H1 (cell line): ENCODE measurements at regions not wholly inside any gene's neighbourhood (a gene's known extent, or its start where the extent isn't known, plus 50 kb on each side); places are given as distances from the start of the nearest gene placed in this dataset.

ENCODE experiments used
- CTCF ChIA-PET: fragments of 300-600 bp; sonication (Branson Sonifier 250); formaldehyde crosslinking; loops from one replicate; lab custom pipeline; 2021; ENCODE audit not compliant: partially characterized antibody; lab: Charles Lee
- POLR2A ChIA-PET: fragments of 300-600 bp; sonication (Branson Sonifier 250); formaldehyde crosslinking; loops from one replicate; lab custom pipeline; 2021; ENCODE audit warnings: inconsistent platforms; ENCODE audit not compliant: partially characterized antibody; lab: Charles Lee
- DNase-seq, 2 experiments: peaks; one replicate each; pipeline versions ENCODE4 v3.0.0 to v3.0.0-alpha.2; 2010 to 2022; ENCODE audit warnings: low spot score in 2 of 2, low read depth in 1 of 2, mixed read lengths in 1 of 2
- FAIRE-seq: peaks from 2 replicates; lab custom pipeline; 2011; peaks lifted over from hg19 to GRCh38; lab: Jason Lieb, UNC
- H2AFZ ChIP-seq: 2 replicates; pipeline ENCODE4 v1.8.1; 2012; ENCODE audit warnings: low read length, inconsistent platforms
- H2AK5ac ChIP-seq: 2 replicates; pipeline ENCODE4 v1.6.1; 2013; ENCODE audit warnings: low read depth, low read length
- H2BK120ac ChIP-seq: replicated peaks from 2 replicates; pipeline ENCODE3; 2013; ENCODE audit warnings: low read depth, low read length, inconsistent platforms
- H2BK12ac ChIP-seq: 2 replicates; pipeline ENCODE4 v1.6.1; 2013; ENCODE audit warnings: low read depth, low read length
- H2BK15ac ChIP-seq: 2 replicates; pipeline ENCODE4 v1.6.1; 2013; ENCODE audit warnings: low read length
- H2BK20ac ChIP-seq: 2 replicates; pipeline ENCODE4 v1.6.1; 2013; ENCODE audit warnings: low read length
- H2BK5ac ChIP-seq: 2 replicates; pipeline ENCODE4 v1.6.1; 2013; ENCODE audit warnings: low read depth, low read length
- H3K14ac ChIP-seq: 2 replicates; pipeline ENCODE4 v1.6.1; 2013; ENCODE audit warnings: inconsistent platforms; ENCODE audit not compliant: insufficient read length
- H3K18ac ChIP-seq: 2 replicates; pipeline ENCODE4 v1.6.1; 2013; ENCODE audit warnings: low read length; ENCODE audit errors: extremely low read depth
- H3K23ac ChIP-seq: 2 replicates; pipeline ENCODE4 v1.6.1; 2013; ENCODE audit warnings: inconsistent platforms; ENCODE audit not compliant: insufficient read length
- H3K23me2 ChIP-seq: 2 replicates; pipeline ENCODE4 v1.6.1; 2013; ENCODE audit warnings: low read depth, low read length
- H3K27ac ChIP-seq: 2 replicates; pipeline ENCODE4 v1.6.1; 2011; ENCODE audit warnings: low read depth, low read length, inconsistent platforms
- H3K27me3 ChIP-seq, 4 experiments: replicated peaks in 1 of 4; 1 replicate in 1 of 4; 2 replicates in 3 of 4; pipeline versions ENCODE4 v1.6.1 to v1.8.1; 2011 to 2013; ENCODE audit warnings: low read length in 3 of 4, mild to moderate bottlenecking in 3 of 4, inconsistent platforms in 2 of 4, mixed read lengths in 2 of 4, moderate library complexity in 1 of 4; ENCODE audit not compliant: control insufficient read depth in 3 of 4, insufficient read depth in 3 of 4; ENCODE audit errors: extremely low read depth in 1 of 4
- H3K36me3 ChIP-seq, 4 experiments: 2 replicates each; pipeline versions ENCODE4 v1.6.1 to v1.8.1; 2011 to 2013; ENCODE audit warnings: mild to moderate bottlenecking in 4 of 4, low read length in 3 of 4, moderate library complexity in 2 of 4, control low read depth in 1 of 4, inconsistent platforms in 1 of 4; ENCODE audit not compliant: insufficient read depth in 4 of 4, control insufficient read depth in 2 of 4
- H3K4ac ChIP-seq: replicated peaks from 2 replicates; pipeline ENCODE3; 2013; ENCODE audit warnings: low read length, low read depth, mixed read lengths, inconsistent platforms; ENCODE audit not compliant: insufficient read length
- H3K4me1 ChIP-seq, 4 experiments: replicated peaks in 1 of 4; 1 replicate in 1 of 4; 2 replicates in 3 of 4; pipeline versions ENCODE4 v1.6.1 to v1.8.1; 2011 to 2013; ENCODE audit warnings: low read length in 3 of 4, inconsistent platforms in 2 of 4, mixed read lengths in 1 of 4; ENCODE audit not compliant: insufficient read depth in 4 of 4, control insufficient read depth in 3 of 4
- H3K4me2 ChIP-seq, 2 experiments: 2 replicates each; pipeline versions ENCODE4 v1.6.1 to v1.8.1; 2011 to 2013; ENCODE audit warnings: low read depth in 2 of 2, low read length in 2 of 2, control low read depth in 1 of 2, inconsistent platforms in 1 of 2, mild to moderate bottlenecking in 1 of 2; ENCODE audit not compliant: insufficient read depth in 1 of 2
- H3K4me3 ChIP-seq, 4 experiments: fragments of 200-600, 300-600 bp in 1 of 4; sonication (generic), shearing (Covaris generic), sonication (Bioruptor Twin) in 1 of 4; 2 replicates each; pipeline versions ENCODE4 v1.5.1 to v1.8.1; 2011 to 2016; ENCODE audit warnings: low read length in 4 of 4, low read depth in 3 of 4, control low read depth in 2 of 4, inconsistent platforms in 2 of 4, mild to moderate bottlenecking in 2 of 4, mixed read lengths in 1 of 4, moderate library complexity in 1 of 4; ENCODE audit not compliant: insufficient read depth in 2 of 4; ENCODE audit errors: extremely low read depth in 1 of 4
- H3K56ac ChIP-seq: replicated peaks from 2 replicates; pipeline ENCODE3; 2013; ENCODE audit warnings: low read depth, mild to moderate bottlenecking, mixed read lengths, low read length, inconsistent platforms; ENCODE audit not compliant: insufficient read length
- H3K79me1 ChIP-seq: 2 replicates; pipeline ENCODE4 v1.6.1; 2013; ENCODE audit warnings: low read depth, low read length, control low read depth
- H3K79me2 ChIP-seq, 2 experiments: 2 replicates each; pipeline versions ENCODE4 v1.6.1 to v1.8.1; 2012 to 2013; ENCODE audit warnings: low read length in 2 of 2, mild to moderate bottlenecking in 2 of 2, inconsistent platforms in 1 of 2; ENCODE audit not compliant: insufficient read depth in 2 of 2, control insufficient read depth in 1 of 2
- H3K9ac ChIP-seq, 4 experiments: replicated peaks in 1 of 4; 1 replicate in 1 of 4; 2 replicates in 3 of 4; pipeline versions ENCODE4 v1.6.1 to v1.8.1; 2011 to 2013; ENCODE audit warnings: low read depth in 3 of 4, low read length in 3 of 4, control low read depth in 2 of 4, mild to moderate bottlenecking in 2 of 4, moderate library complexity in 2 of 4, inconsistent platforms in 1 of 4; ENCODE audit errors: extremely low read depth in 1 of 4
- H3K9me3 ChIP-seq, 2 experiments: 2 replicates each; pipeline versions ENCODE4 v1.6.1 to v1.8.1; 2012 to 2013; ENCODE audit warnings: mild to moderate bottlenecking in 2 of 2, moderate library complexity in 2 of 2, control low read depth in 1 of 2, inconsistent platforms in 1 of 2, low read depth in 1 of 2, low read length in 1 of 2, mixed read lengths in 1 of 2; ENCODE audit not compliant: insufficient read depth in 2 of 2
- H4K20me1 ChIP-seq, 2 experiments: replicated peaks in 1 of 2; 2 replicates each; pipeline versions ENCODE3 to v1.8.1; 2011 to 2013; ENCODE audit warnings: inconsistent platforms in 2 of 2, low read length in 2 of 2, mild to moderate bottlenecking in 1 of 2; ENCODE audit not compliant: insufficient read depth in 2 of 2, control insufficient read depth in 1 of 2
- H4K5ac ChIP-seq: 2 replicates; pipeline ENCODE4 v1.6.1; 2013; ENCODE audit warnings: low read length, low read depth, mixed read lengths, inconsistent platforms; ENCODE audit not compliant: insufficient read length
- H4K8ac ChIP-seq: 2 replicates; pipeline ENCODE4 v1.8.0; 2013; ENCODE audit warnings: mild to moderate bottlenecking, moderate library complexity, low read length, inconsistent platforms; ENCODE audit not compliant: insufficient read depth; ENCODE audit errors: extremely low read depth
- H4K91ac ChIP-seq: replicated peaks from 2 replicates; pipeline ENCODE3; 2013; ENCODE audit warnings: low read length, mixed read lengths, inconsistent platforms; ENCODE audit not compliant: insufficient read length
- BCL11A ChIP-seq, 2 experiments: IDR thresholded peaks; one replicate each; pipeline ENCODE4 v1.6.1; 2011; ENCODE audit warnings: low read depth in 2 of 2, low read length in 2 of 2, mild to moderate bottlenecking in 2 of 2
- CHD1 ChIP-seq: IDR thresholded peaks from 2 replicates; pipeline ENCODE4 v1.6.1; 2012; ENCODE audit warnings: low read depth, low read length, improper control_type of control experiment
- EGR1 ChIP-seq: IDR thresholded peaks from 2 replicates; pipeline ENCODE4 v1.6.1; 2011; ENCODE audit warnings: low read depth, low read length, borderline replicate concordance
- EZH2 ChIP-seq: fragments of 200-600 bp; sonication (generic); IDR thresholded peaks from 2 replicates; pipeline ENCODE4 v1.7.1; 2012; ENCODE audit warnings: low read depth, mild to moderate bottlenecking, moderate library complexity, low read length, inconsistent platforms; ENCODE audit not compliant: severe bottlenecking
- JUN ChIP-seq: IDR thresholded peaks from 2 replicates; pipeline ENCODE4 v1.6.1; 2011; ENCODE audit warnings: low read depth, mild to moderate bottlenecking, improper control_type of control experiment, low read length
- MAFK ChIP-seq: IDR thresholded peaks from 2 replicates; pipeline ENCODE4 v1.6.1; 2012; ENCODE audit warnings: low read depth, mild to moderate bottlenecking, improper control_type of control experiment, low read length
- RBBP5 ChIP-seq: IDR thresholded peaks from 2 replicates; pipeline ENCODE4 v1.7.1; 2012; ENCODE audit warnings: low read depth, mild to moderate bottlenecking, inconsistent platforms, low read length, moderate library complexity, borderline replicate concordance
- RNF2 ChIP-seq: fragments of 200-900, 300-1000 bp; sonication (generic); IDR thresholded peaks from 2 replicates; pipeline ENCODE4 v1.7.1; 2016; ENCODE audit warnings: borderline replicate concordance, low read depth, mild to moderate bottlenecking, antibody characterized with exemption, low read length; ENCODE audit not compliant: poor library complexity, severe bottlenecking; ENCODE audit errors: missing control alignments
- SRF ChIP-seq: IDR thresholded peaks from 2 replicates; pipeline ENCODE4 v1.6.1; 2011; ENCODE audit warnings: mild to moderate bottlenecking, low read depth, low read length, moderate library complexity
- WGBS, 2 experiments: shearing (Covaris generic) in 1 of 2; methylation state at CpG; one replicate each; pipeline versions ENCODE4 v1.1.6 to v1.1.7; 2013 to 2015; ENCODE audit warnings: low lambda C conversion rate in 2 of 2, mixed read lengths in 2 of 2, inconsistent platforms in 1 of 2, low coverage in 1 of 2, missing lambda C conversion rate in 1 of 2; ENCODE audit not compliant: insufficient replicate concordance in 2 of 2, insufficient coverage in 1 of 2, insufficient read length in 1 of 2; ENCODE audit errors: extremely low coverage in 1 of 2, missing lambda C conversion rate in 1 of 2; 5-methylcytosine and 5-hydroxymethylcytosine counted together
- TF ChIP-seq, protein P1 (sequence below): IDR thresholded peaks from 2 replicates; pipeline ENCODE4 v1.6.1; 2012; ENCODE audit warnings: inconsistent platforms
- TF ChIP-seq, protein P2 (sequence below), 3 experiments: IDR thresholded peaks; 1 replicate in 2 of 3; 2 replicates in 1 of 3; pipeline versions ENCODE4 v1.5.1 to v1.6.1; 2011; ENCODE audit warnings: low read length in 3 of 3, mild to moderate bottlenecking in 3 of 3, inconsistent platforms in 2 of 3, low read depth in 1 of 3, moderate library complexity in 1 of 3; ENCODE audit not compliant: insufficient read depth in 1 of 3; ENCODE audit errors: control extremely low read depth in 1 of 3

GRCh38 chr2:129784486-129784885 is 195.0 kb upstream of the RAB6C start:
- ChIA-PET CTCF (interaction anchor here (1.0 kb wide), 1 partner anchor 21 kb away, joined by 3 read pairs; no protein-coding TSS in a partner anchor), POLR2A (no interaction called here)
- Histone ChIP-seq H3K4me2 (no peak overlapping the region), H2BK20ac (no peak overlapping the region), H4K8ac (no peak overlapping the region), H3K23me2 (no peaks in the 10 kb centered on the region), H2AFZ (no peak overlapping the region), H2BK15ac (no peak overlapping the region), H3K27ac (no peak overlapping the region), H3K4me1 (peaks cover 0 to 7% (median 3%) of the 10 kb centered on the region in 4 experiments; a peak in 4 of 7 replicates), H4K20me1 (no peaks in the 10 kb centered on the region), H3K27me3 (no peaks in the 10 kb centered on the region), H3K36me3 (no peaks in the 10 kb centered on the region), H3K14ac (no peak overlapping the region), H3K23ac (no peak overlapping the region), H3K4ac (no peak overlapping the region), H3K79me1 (no peaks in the 10 kb centered on the region), H3K9me3 (no peaks in the 10 kb centered on the region), H4K91ac (no peak overlapping the region), H3K79me2 (no peaks in the 10 kb centered on the region), H2BK5ac (no peak overlapping the region), H3K9ac (no peak overlapping the region), H2BK120ac (no peak overlapping the region), H4K5ac (no peak overlapping the region), H3K4me3 (no peak overlapping the region), H2AK5ac (no peak overlapping the region), H3K56ac (no peak overlapping the region), H3K18ac (no peak overlapping the region), H2BK12ac (no peak overlapping the region)
- WGBS, 2 experiments, result 96% methylated on average over 6 of the region's 6 CpGs; no CpG with 5 or more reads in 1 of the 2 experiments
- FAIRE-seq (no peak), DNase-seq (no peak)
- TF ChIP-seq EZH2 (no peak), SRF (no peak), JUN (no peak), RNF2 (no peak), MAFK (no peak), BCL11A (IDR thresholded peaks at IDR 0.05; ENCODE audit: low read depth in 2 of 2, low read length in 2 of 2) (no peak), CHD1 (no peak), RBBP5 (no peak), EGR1 (no peak)
- TF ChIP-seq, protein P1, sequence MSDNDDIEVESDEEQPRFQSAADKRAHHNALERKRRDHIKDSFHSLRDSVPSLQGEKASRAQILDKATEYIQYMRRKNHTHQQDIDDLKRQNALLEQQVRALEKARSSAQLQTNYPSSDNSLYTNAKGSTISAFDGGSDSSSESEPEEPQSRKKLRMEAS, result no peak
- TF ChIP-seq, protein P2, sequence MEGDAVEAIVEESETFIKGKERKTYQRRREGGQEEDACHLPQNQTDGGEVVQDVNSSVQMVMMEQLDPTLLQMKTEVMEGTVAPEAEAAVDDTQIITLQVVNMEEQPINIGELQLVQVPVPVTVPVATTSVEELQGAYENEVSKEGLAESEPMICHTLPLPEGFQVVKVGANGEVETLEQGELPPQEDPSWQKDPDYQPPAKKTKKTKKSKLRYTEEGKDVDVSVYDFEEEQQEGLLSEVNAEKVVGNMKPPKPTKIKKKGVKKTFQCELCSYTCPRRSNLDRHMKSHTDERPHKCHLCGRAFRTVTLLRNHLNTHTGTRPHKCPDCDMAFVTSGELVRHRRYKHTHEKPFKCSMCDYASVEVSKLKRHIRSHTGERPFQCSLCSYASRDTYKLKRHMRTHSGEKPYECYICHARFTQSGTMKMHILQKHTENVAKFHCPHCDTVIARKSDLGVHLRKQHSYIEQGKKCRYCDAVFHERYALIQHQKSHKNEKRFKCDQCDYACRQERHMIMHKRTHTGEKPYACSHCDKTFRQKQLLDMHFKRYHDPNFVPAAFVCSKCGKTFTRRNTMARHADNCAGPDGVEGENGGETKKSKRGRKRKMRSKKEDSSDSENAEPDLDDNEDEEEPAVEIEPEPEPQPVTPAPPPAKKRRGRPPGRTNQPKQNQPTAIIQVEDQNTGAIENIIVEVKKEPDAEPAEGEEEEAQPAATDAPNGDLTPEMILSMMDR (IDR thresholded peaks at IDR 0.05; ENCODE audit: control extremely low read depth in 1 of 3, insufficient read depth in 1 of 3, low read depth in 1 of 3, low read length in 3 of 3), result no peak
